Suprapubic skin (tissue), 4 donors: ENCODE measurements at regions not wholly inside any gene's neighbourhood (a gene's known extent, or its start where the extent isn't known, plus 50 kb on each side); places are given as distances from the start of the nearest gene placed in this dataset.

Experiments used
- DNase-seq, 2 donors: peaks; one replicate each; pipeline ENCODE4 v3.0.0-alpha.2; 2019; ENCODE audit warnings: low spot score in 2 of 2
- H3K27ac ChIP-seq: fragments of 200-600 bp; sonication (generic); one replicate; pipeline ENCODE4 v1.5.1; 2019
- H3K27me3 ChIP-seq: fragments of 200-600 bp; sonication (generic); one replicate; pipeline ENCODE4 v1.5.1; 2019
- H3K36me3 ChIP-seq: fragments of 200-600 bp; sonication (generic); one replicate; pipeline ENCODE4 v1.5.1; 2019
- H3K4me1 ChIP-seq: fragments of 200-600 bp; sonication (generic); one replicate; pipeline ENCODE4 v1.5.1; 2019
- H3K4me3 ChIP-seq: fragments of 200-600 bp; sonication (generic); one replicate; pipeline ENCODE4 v1.5.1; 2019; ENCODE audit warnings: mild to moderate bottlenecking
- H3K9me3 ChIP-seq: fragments of 200-600 bp; sonication (generic); one replicate; pipeline ENCODE4 v1.5.1; 2019
- CTCF ChIP-seq, 2 donors: fragments of 200-600 bp in 1 of 2; fragments of 450-650 bp in 1 of 2; sonication (generic) in 1 of 2; IDR thresholded peaks; one replicate each; pipeline ENCODE4 v1.5.1; 2016 to 2019; ENCODE audit warnings: antibody characterized with exemption in 2 of 2, mild to moderate bottlenecking in 1 of 2, moderate library complexity in 1 of 2
- EP300 ChIP-seq: sonication (generic); formaldehyde crosslinking; IDR thresholded peaks from one replicate; pipeline ENCODE4 v1.6.1; 2017; ENCODE audit warnings: antibody characterized with exemption
- POLR2A ChIP-seq, 2 donors: fragments of 450-650 bp; IDR thresholded peaks; one replicate each; pipeline ENCODE4 v1.6.1; 2017; ENCODE audit warnings: antibody characterized with exemption in 2 of 2, mild to moderate bottlenecking in 2 of 2, moderate library complexity in 2 of 2
- POLR2AphosphoS5 ChIP-seq, 3 donors: sonication (generic); formaldehyde crosslinking; IDR thresholded peaks; one replicate each; pipeline ENCODE4 v1.6.1; 2017; ENCODE audit warnings: antibody characterized with exemption in 3 of 3
- WGBS: methylation state at CpG from one replicate; pipeline ENCODE4 v1.1.5; 2018; 5-methylcytosine and 5-hydroxymethylcytosine counted together

GRCh38 chrY:8092926-8093325 is 1181.4 kb upstream of the AMELY start:
- Histone ChIP-seq H3K36me3 (no peaks in the 10 kb centered on the region), H3K4me1 (no peaks in the 10 kb centered on the region), H3K27ac (no peak overlapping the region), H3K9me3 (no peaks in the 10 kb centered on the region), H3K27me3 (no peaks in the 10 kb centered on the region), H3K4me3 (no peak overlapping the region)
- TF ChIP-seq POLR2A (IDR thresholded peaks at IDR 0.05) (no peak), POLR2AphosphoS5 (IDR thresholded peaks at IDR 0.05) (no peak), CTCF (IDR thresholded peaks at IDR 0.05) (no peak), EP300 (no peak)
- DNase-seq, result no peak
- no CpG with 5 or more reads among the region's 1 CpG for WGBS

- Histone ChIP-seq H3K27me3 (no peaks in the 10 kb centered on the region), H3K9me3 (no peaks in the 10 kb centered on the region), H3K4me3 (no peak overlapping the region), H3K27ac (no peak overlapping the region), H3K36me3 (no peaks in the 10 kb centered on the region), H3K4me1 (no peaks in the 10 kb centered on the region)
- TF ChIP-seq POLR2AphosphoS5 (IDR thresholded peaks at IDR 0.05) (no peak), POLR2A (IDR thresholded peaks at IDR 0.05) (no peak), EP300 (no peak), CTCF (IDR thresholded peaks at IDR 0.05) (no peak)
- DNase-seq, result no peak
These were observed 1174.4 kb upstream of the AMELY start for GRCh38 chrY:8085925-8086324.

- Histone ChIP-seq H3K4me1 (no peaks in the 10 kb centered on the region), H3K27ac (no peak overlapping the region), H3K4me3 (no peak overlapping the region), H3K9me3 (no peaks in the 10 kb centered on the region), H3K36me3 (no peaks in the 10 kb centered on the region), H3K27me3 (no peaks in the 10 kb centered on the region)
- TF ChIP-seq POLR2AphosphoS5 (IDR thresholded peaks at IDR 0.05) (no peak), POLR2A (IDR thresholded peaks at IDR 0.05) (no peak), CTCF (IDR thresholded peaks at IDR 0.05) (no peak), EP300 (no peak)
- DNase-seq, result no peak
- no CpG with 5 or more reads among the region's 2 CpGs for WGBS
These were observed 1172.6 kb upstream of the AMELY start for GRCh38 chrY:8084192-8084591.

GRCh38 chrY:8081151-8081550 is 1169.6 kb upstream of the AMELY start:
- Histone ChIP-seq H3K27me3 (no peaks in the 10 kb centered on the region), H3K9me3 (no peaks in the 10 kb centered on the region), H3K4me3 (no peak overlapping the region), H3K27ac (no peak overlapping the region), H3K36me3 (no peaks in the 10 kb centered on the region), H3K4me1 (no peaks in the 10 kb centered on the region)
- no peak for DNase-seq
- no peak for TF ChIP-seq EP300
- TF ChIP-seq CTCF (IDR thresholded peaks at IDR 0.05), result no peak
- TF ChIP-seq POLR2A (IDR thresholded peaks at IDR 0.05), result no peak
- no peak for TF ChIP-seq POLR2AphosphoS5 (IDR thresholded peaks at IDR 0.05)

GRCh38 chrY:8065220-8065619 is 1153.7 kb upstream of the AMELY start:
- no peak for DNase-seq
- Histone ChIP-seq H3K4me1 (no peaks in the 10 kb centered on the region), H3K36me3 (no peaks in the 10 kb centered on the region), H3K27ac (no peak overlapping the region), H3K4me3 (no peak overlapping the region), H3K27me3 (no peaks in the 10 kb centered on the region), H3K9me3 (no peaks in the 10 kb centered on the region)
- no peak for TF ChIP-seq POLR2A (IDR thresholded peaks at IDR 0.05)
- no peak for TF ChIP-seq POLR2AphosphoS5 (IDR thresholded peaks at IDR 0.05)
- no peak for TF ChIP-seq CTCF (IDR thresholded peaks at IDR 0.05)
- TF ChIP-seq EP300, result no peak
- WGBS, result no CpG with 5 or more reads among the region's 2 CpGs
